OCI-LY7 (cell line): ENCODE measurements at regions not wholly inside any gene's neighbourhood (a gene's known extent, or its start where the extent isn't known, plus 50 kb on each side); places are given as distances from the start of the nearest gene placed in this dataset.

ENCODE experiments used
- CTCF ChIP-seq: fragments of 200-600 bp; sonication (generic); conservative IDR thresholded peaks from 2 replicates; pipeline ENCODE4 v1.5.1; 2014; ENCODE audit warnings: mild to moderate bottlenecking, antibody characterized with exemption, low read length, moderate library complexity, mixed read lengths
- EZH2phosphoT487 ChIP-seq: fragments of 200-600 bp; sonication (generic); IDR thresholded peaks from 2 replicates; pipeline ENCODE4 v1.6.1; 2018; ENCODE audit warnings: low read depth, borderline replicate concordance, mild to moderate bottlenecking, mixed run types, antibody characterized with exemption, low read length, moderate library complexity, mixed read lengths

GRCh38 chr1:222127526-222128152, 385.8 kb upstream of the DUSP10 start:
- TF ChIP-seq CTCF, result no peak
- no peak for TF ChIP-seq EZH2phosphoT487
